OCI-LY1 (cell line): ENCODE measurements at regions not wholly inside any gene's neighbourhood (a gene's known extent, or its start where the extent isn't known, plus 50 kb on each side); places are given as distances from the start of the nearest gene placed in this dataset.
"Not testable (repeated sequence)": the region's sequence is repeated elsewhere in the genome, so short reads cannot be mapped to it uniquely, and the experiment has no call there.

ENCODE experiments used
- CTCF ChIP-seq: fragments of 200-600 bp; sonication (generic), shearing (Covaris generic); IDR thresholded peaks from 2 replicates; pipeline ENCODE4 v1.5.1; 2017; ENCODE audit warnings: mild to moderate bottlenecking, antibody characterized with exemption, low read length, moderate library complexity, mixed read lengths
- EZH2 ChIP-seq: fragments of 200-600 bp; sonication (generic), shearing (Covaris generic); IDR thresholded peaks from 2 replicates; pipeline ENCODE4 v1.8.0; 2017; ENCODE audit warnings: borderline replicate concordance, mixed run types, mild to moderate bottlenecking, antibody characterized with exemption, low read length, moderate library complexity, mixed read lengths

GRCh38 chr17:5771271-5771577, 186.9 kb upstream of the NLRP1 start:
- TF ChIP-seq CTCF, EZH2: not testable (repeated sequence)
